GM12875 (cell line): ENCODE measurements at regions not wholly inside any gene's neighbourhood (a gene's known extent, or its start where the extent isn't known, plus 50 kb on each side); places are given as distances from the start of the nearest gene placed in this dataset.

Experiments used
- H3K4me3 ChIP-seq: one replicate; pipeline ENCODE4 v1.5.1; 2011; ENCODE audit warnings: low read depth, low read length, control low read depth
- TF ChIP-seq, protein P1 (sequence below): IDR thresholded peaks from 2 replicates; pipeline ENCODE4 v1.5.1; 2011; ENCODE audit warnings: low read depth, mild to moderate bottlenecking, control low read depth, inconsistent platforms, low read length, moderate library complexity, borderline replicate concordance; ENCODE audit not compliant: insufficient read depth

DNA sequence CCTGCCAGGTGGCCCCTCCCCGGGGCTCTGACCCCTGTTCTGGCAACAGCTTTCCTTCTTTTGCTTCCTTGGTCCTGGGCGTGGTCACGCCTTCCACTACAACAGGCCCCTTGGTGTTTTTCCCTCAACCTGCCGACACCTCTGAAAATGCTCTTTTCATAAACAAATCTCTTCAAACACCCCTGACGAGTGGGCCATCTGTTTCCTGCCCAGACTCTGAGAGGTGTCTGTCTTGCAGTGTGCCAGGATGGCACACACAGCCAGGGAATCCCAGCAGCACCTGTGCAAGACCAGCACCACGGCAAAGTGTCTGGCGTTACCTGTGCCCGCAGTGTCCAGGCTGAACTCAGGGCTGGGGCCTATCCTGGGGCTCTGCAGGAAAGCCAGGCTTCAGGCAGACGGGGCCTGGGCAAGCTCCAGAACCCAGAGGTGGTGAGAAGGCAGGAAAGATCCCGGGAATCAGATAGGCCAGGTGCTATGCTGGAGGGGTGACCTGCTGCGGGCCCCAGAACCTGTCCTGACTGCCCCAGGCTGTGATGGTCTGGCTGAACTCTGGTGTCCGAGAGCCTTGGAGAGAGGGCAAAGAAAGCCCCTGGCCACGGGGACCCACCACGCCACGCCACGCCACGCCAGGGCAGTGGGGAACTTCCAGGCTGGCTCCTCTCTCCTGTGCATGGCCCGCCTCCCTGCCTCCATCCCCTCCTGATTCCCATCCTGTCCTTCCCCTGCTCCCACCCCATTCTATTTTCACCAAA lies 88.9 kb downstream of the SIK1 start:
- TF ChIP-seq, protein P1, sequence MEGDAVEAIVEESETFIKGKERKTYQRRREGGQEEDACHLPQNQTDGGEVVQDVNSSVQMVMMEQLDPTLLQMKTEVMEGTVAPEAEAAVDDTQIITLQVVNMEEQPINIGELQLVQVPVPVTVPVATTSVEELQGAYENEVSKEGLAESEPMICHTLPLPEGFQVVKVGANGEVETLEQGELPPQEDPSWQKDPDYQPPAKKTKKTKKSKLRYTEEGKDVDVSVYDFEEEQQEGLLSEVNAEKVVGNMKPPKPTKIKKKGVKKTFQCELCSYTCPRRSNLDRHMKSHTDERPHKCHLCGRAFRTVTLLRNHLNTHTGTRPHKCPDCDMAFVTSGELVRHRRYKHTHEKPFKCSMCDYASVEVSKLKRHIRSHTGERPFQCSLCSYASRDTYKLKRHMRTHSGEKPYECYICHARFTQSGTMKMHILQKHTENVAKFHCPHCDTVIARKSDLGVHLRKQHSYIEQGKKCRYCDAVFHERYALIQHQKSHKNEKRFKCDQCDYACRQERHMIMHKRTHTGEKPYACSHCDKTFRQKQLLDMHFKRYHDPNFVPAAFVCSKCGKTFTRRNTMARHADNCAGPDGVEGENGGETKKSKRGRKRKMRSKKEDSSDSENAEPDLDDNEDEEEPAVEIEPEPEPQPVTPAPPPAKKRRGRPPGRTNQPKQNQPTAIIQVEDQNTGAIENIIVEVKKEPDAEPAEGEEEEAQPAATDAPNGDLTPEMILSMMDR = no peak
- no peak overlapping the region for H3K4me3 ChIP-seq

DNA sequence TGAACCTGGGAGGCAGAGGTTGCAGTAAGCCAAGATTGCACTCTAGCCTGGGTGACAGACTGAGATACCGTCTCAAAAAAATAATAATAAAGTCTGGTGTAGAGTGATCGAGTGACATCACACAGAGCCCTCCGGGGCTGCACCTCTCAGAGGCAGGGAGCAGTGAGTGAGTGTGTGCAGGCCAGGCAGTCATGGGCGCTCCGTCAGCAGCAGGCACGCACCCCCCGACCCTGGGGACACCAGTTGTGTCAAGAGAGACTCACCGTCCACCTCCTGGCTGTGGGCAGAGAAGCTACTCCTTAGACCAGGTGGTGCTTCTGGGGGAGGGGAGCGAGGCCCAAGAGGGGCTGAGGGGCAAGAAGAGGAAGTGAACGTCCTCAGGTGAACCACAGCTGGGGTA lies 91.8 kb downstream of the SIK1 start:
- TF ChIP-seq, protein P1 = no peak

DNA sequence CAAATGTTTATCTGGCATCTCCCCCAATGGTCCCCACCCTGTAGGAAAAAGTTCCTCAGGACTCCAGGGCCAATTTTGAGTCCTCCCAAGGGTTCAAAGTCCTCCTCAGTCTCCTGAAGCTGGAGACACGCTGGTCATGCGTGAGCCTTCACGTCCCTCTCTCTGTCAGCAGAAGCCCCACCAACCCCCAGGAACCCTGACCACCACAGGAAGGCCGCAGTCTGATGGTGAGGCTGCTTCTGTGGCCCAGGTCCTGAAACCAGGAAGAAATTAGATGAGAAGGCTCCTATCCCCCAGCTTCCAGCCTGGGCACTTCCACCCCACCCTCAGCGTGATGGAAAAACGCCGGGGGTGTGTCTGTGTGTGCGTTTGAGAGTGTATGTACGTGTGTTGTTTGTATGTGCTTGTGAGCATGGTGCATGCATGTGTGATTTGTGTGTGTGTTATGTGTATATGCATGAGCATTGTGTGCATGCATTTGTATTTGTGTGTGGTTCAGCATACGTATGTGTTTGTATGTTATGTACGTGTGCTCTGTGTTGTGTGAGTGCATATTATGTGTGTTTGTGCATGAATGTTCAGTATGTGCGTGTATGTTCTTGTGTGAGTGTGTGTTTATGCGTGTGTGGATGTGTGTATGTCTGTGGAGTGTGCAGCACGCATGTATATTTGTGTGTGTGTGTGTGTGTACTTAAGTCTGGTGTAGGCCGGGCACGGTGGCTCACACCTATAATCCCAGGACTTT lies 92.5 kb downstream of the SIK1 start:
- TF ChIP-seq, protein P1 = no peak
- H3K4me3 ChIP-seq = no peak overlapping the region

More for the DNA sequence above, 91.8 kb downstream of the SIK1 start:
- no peak overlapping the region for H3K4me3 ChIP-seq

DNA sequence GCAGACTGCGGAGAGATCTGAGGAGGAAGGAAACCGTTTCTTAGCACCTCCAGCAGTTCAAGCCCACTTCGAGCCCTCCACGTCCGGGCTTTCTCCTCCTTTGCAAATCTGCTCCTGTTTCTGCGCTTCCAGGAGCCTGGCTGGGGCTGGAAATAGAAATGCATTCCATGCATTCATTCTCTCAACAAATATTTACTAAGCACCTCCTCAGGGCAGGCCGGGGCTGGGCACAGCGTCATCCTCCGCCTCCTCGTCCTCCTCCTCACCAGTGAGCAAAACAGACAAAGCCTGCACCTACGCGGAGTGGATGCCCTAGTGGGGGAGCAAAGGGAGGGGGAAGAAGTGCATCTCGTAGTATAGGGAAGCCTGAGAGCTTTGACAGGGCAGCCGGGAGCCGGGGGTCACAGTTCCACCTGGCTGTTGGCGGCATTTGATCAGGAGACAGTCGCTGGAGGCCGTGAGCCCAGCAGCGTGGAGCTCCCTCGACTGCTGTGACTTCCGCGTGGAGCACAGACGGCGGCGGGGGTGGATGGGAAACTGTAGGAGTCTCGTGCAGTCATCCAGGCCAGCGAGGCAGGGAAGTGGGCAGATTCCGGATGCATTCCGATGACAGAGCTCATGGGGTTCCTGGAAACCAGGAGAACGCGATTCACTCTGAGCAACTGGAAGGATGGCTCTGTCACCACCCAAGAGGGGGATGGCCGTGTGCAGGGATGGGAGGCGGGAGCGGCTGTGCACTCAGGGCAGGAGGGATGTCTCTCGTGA lies 93.5 kb downstream of the SIK1 start:
- no peak overlapping the region for H3K4me3 ChIP-seq

DNA sequence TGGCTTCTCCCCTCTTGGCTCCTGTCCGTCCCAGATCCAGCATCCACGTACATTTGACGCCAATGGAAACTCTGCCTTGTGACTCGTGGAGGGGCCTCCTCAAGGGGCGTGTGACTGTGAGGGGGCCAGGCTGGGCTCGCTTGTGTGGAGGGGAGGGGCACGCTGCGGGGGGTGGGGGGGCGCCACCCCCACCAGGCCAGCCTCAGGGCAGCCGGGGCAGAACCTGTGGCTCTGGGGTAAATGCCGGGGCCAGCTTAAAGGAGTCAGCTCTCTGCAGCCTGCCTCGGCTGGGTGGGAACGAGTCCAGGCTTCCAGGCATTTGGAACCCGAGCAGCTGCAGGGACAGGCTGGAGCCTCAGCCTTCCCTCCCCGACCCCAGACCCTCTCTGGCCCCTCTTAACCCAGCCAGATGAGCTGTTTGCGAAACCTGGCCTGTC lies 94.1 kb downstream of the SIK1 start:
- TF ChIP-seq, protein P1 = no peak
- no peak overlapping the region for H3K4me3 ChIP-seq

More for the DNA sequence above, 93.5 kb downstream of the SIK1 start:
- TF ChIP-seq, protein P1 = no peak

DNA sequence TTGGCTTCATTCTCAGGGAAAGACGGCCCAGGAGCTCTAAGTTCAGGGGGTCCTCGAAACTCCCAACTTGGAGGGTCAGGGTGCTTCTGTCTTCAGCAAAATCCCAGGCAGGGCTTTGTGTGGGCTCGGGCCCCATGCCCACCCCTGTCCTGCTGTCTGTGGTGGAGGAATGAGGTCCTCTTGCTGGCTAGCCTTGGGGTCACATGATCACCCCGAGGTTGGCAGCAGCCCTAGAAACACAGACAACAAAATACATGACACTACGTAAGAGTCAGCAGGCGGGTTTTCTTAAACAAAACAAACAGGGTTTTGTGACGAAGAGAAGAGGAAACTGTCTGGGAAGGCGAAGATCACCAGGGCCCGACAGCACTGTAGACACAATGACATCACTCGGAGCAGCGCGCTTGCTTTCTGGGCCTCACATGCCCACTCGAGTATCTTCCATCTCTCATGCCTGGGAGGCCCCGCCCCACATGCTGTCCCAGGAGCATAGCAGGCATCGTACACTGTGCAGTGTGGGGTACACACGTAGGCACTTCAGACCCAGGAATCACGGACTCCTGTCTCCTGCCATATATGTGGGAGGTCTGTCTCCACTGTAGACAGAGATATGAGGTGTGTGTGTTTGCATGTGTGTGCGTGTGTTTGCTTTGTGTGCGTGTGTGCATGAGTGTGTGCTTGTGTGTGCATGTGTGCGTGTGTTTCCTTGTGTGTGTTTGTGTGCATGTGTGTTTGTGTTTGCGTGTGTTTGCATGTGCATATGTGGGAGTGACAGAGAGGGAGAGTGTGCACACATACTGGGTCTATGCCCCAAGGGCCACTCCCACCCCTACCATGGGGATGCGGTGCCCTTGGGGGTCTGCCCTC lies 94.7 kb downstream of the SIK1 start:
- no peak overlapping the region for H3K4me3 ChIP-seq
- TF ChIP-seq, protein P1 = no peak
